WTC11 (cell line): ENCODE measurements at regions not wholly inside any gene's neighbourhood (a gene's known extent, or its start where the extent isn't known, plus 50 kb on each side); places are given as distances from the start of the nearest gene placed in this dataset.

Experiments used
- ATAC-seq: fragments of 200-7000 bp; cut with Tn5 transposase; 2 replicates; pipeline ENCODE4 v1.10.0; 2021; ENCODE audit warnings: mild to moderate bottlenecking, moderate library complexity
- CTCF ChIA-PET: fragments of 300-600 bp; sonication (Branson Sonifier 250); formaldehyde crosslinking; loops from one replicate; lab custom pipeline; 2021; ENCODE audit warnings: antibody characterized with exemption; lab: Charles Lee
- POLR2A ChIA-PET: fragments of 350-600 bp; sonication (Branson Sonifier 250); formaldehyde crosslinking; loops from one replicate; lab custom pipeline; 2021; ENCODE audit warnings: antibody characterized with exemption; lab: Charles Lee
- DNase-seq: peaks from one replicate; pipeline ENCODE4 v3.0.0; 2021; ENCODE audit warnings: low spot score
- H3K27ac Mint-ChIP-seq: 2 replicates; pipeline ENCODE4 v1.8.0; 2021; ENCODE audit warnings: mixed read lengths
- H3K27me3 Mint-ChIP-seq: 2 replicates; pipeline ENCODE4 v1.8.0; 2021; ENCODE audit warnings: low read depth, mild to moderate bottlenecking, moderate library complexity, mixed read lengths
- H3K36me3 Mint-ChIP-seq: 2 replicates; pipeline ENCODE4 v1.8.0; 2021; ENCODE audit warnings: mixed read lengths
- H3K4me1 Mint-ChIP-seq: 2 replicates; pipeline ENCODE4 v1.8.0; 2022; ENCODE audit warnings: mixed read lengths
- H3K4me3 Mint-ChIP-seq: 2 replicates; pipeline ENCODE4 v1.8.0; 2021; ENCODE audit warnings: mild to moderate bottlenecking, moderate library complexity, mixed read lengths
- H3K9me3 Mint-ChIP-seq: 2 replicates; pipeline ENCODE4 v1.8.0; 2021; ENCODE audit warnings: mixed read lengths
- ARID4B ChIP-seq: sonication (generic); formaldehyde crosslinking; IDR thresholded peaks from 2 replicates; pipeline ENCODE4 v1.8.0; 2023; ENCODE audit warnings: missing genetic modification reagents, mild to moderate bottlenecking, borderline replicate concordance
- CREB1 ChIP-seq: sonication (generic); formaldehyde crosslinking; IDR thresholded peaks from 2 replicates; pipeline ENCODE4 v1.8.0; 2023; ENCODE audit warnings: mild to moderate bottlenecking, missing genetic modification reagents
- ESRRA ChIP-seq: sonication (generic); formaldehyde crosslinking; IDR thresholded peaks from 2 replicates; pipeline ENCODE4 v1.8.1; 2022; ENCODE audit warnings: mild to moderate bottlenecking, missing genetic modification reagents, borderline replicate concordance
- FOXP4 ChIP-seq: sonication (generic); formaldehyde crosslinking; IDR thresholded peaks from 2 replicates; pipeline ENCODE4 v1.8.0; 2022; ENCODE audit warnings: mild to moderate bottlenecking, missing genetic modification reagents
- IRF2 ChIP-seq: sonication (generic); formaldehyde crosslinking; IDR thresholded peaks from 2 replicates; pipeline ENCODE4 v1.8.0; 2022; ENCODE audit warnings: low read depth, missing genetic modification reagents, borderline replicate concordance
- KAT7 ChIP-seq: sonication (generic); formaldehyde crosslinking; IDR thresholded peaks from 2 replicates; pipeline ENCODE4 v1.8.1; 2023; ENCODE audit warnings: missing genetic modification reagents, mild to moderate bottlenecking, borderline replicate concordance
- MYBL2 ChIP-seq: sonication (generic); formaldehyde crosslinking; IDR thresholded peaks from 2 replicates; pipeline ENCODE4 v1.8.1; 2023; ENCODE audit warnings: mild to moderate bottlenecking, moderate library complexity, missing genetic modification reagents
- OVOL2 ChIP-seq: fragments of 250-450 bp; sonication (Bioruptor Pico); IDR thresholded peaks from 2 replicates; pipeline ENCODE4 v1.9.0; 2021; ENCODE audit warnings: mild to moderate bottlenecking, borderline replicate concordance
- RELA ChIP-seq: sonication (generic); formaldehyde crosslinking; IDR thresholded peaks from 2 replicates; pipeline ENCODE4 v1.8.1; 2022; ENCODE audit warnings: missing genetic modification reagents, mild to moderate bottlenecking, borderline replicate concordance
- TCF7 ChIP-seq: sonication (generic); formaldehyde crosslinking; IDR thresholded peaks from 2 replicates; pipeline ENCODE4 v1.8.0; 2022; ENCODE audit warnings: mild to moderate bottlenecking, low read depth, missing genetic modification reagents, moderate library complexity
- TEAD1 ChIP-seq: sonication (generic); formaldehyde crosslinking; IDR thresholded peaks from 2 replicates; pipeline ENCODE4 v1.8.0; 2022; ENCODE audit warnings: mild to moderate bottlenecking, missing genetic modification reagents
- USF1 ChIP-seq: sonication (generic); formaldehyde crosslinking; IDR thresholded peaks from 2 replicates; pipeline ENCODE4 v1.8.0; 2022; ENCODE audit warnings: mild to moderate bottlenecking, missing genetic modification reagents
- ZNF121 ChIP-seq: sonication (generic); formaldehyde crosslinking; IDR thresholded peaks from 2 replicates; pipeline ENCODE4 v1.8.0; 2023; ENCODE audit warnings: missing genetic modification reagents
- ZNF219 ChIP-seq: sonication (generic); formaldehyde crosslinking; IDR thresholded peaks from 2 replicates; pipeline ENCODE4 v1.8.0; 2023; ENCODE audit warnings: missing genetic modification reagents, mild to moderate bottlenecking, borderline replicate concordance
- ZNF416 ChIP-seq: fragments of 250-450 bp; sonication (Bioruptor Pico); IDR thresholded peaks from 2 replicates; pipeline ENCODE4 v1.9.0; 2021; ENCODE audit warnings: mild to moderate bottlenecking, inconsistent platforms
- ZNF423 ChIP-seq: fragments of 250-450 bp; sonication (Bioruptor Pico); IDR thresholded peaks from 2 replicates; pipeline ENCODE4 v2.1.2; 2022; ENCODE audit warnings: mild to moderate bottlenecking, moderate library complexity
- TF ChIP-seq, protein P1 (sequence below): sonication (generic); formaldehyde crosslinking; IDR thresholded peaks from 2 replicates; pipeline ENCODE4 v1.8.1; 2023; ENCODE audit warnings: mild to moderate bottlenecking, missing genetic modification reagents
- TF ChIP-seq, protein P2 (sequence below): sonication (generic); formaldehyde crosslinking; conservative IDR thresholded peaks from 2 replicates; pipeline ENCODE4 v1.8.1; 2022; ENCODE audit warnings: mild to moderate bottlenecking, missing genetic modification reagents
- TF ChIP-seq, protein P3 (sequence below): sonication (generic); formaldehyde crosslinking; IDR thresholded peaks from 2 replicates; pipeline ENCODE4 v1.8.1; 2023; ENCODE audit warnings: mild to moderate bottlenecking, missing genetic modification reagents, moderate library complexity
- TF ChIP-seq, protein P4 (sequence below): sonication (generic); formaldehyde crosslinking; IDR thresholded peaks from 2 replicates; pipeline ENCODE4 v1.8.1; 2023; ENCODE audit warnings: mild to moderate bottlenecking, missing genetic modification reagents

GRCh38 chr18:25451077-25451658, 99.2 kb upstream of the ZNF521 start:
- no peak overlapping the region for H3K27ac Mint-ChIP-seq

GRCh38 chr18:25449046-25449445, 97.1 kb upstream of the ZNF521 start:
- H3K27me3 Mint-ChIP-seq, result no peaks in the 10 kb centered on the region; the same call in 1 of the 2 replicates
- no peak overlapping the region for H3K27ac Mint-ChIP-seq
- no peak overlapping the region for H3K4me3 Mint-ChIP-seq
- H3K4me1 Mint-ChIP-seq, result no peaks in the 10 kb centered on the region
- POLR2A ChIA-PET, result interaction anchor here (0.6 kb wide), 1 partner anchor 436 kb away, joined by 3 read pairs; no protein-coding TSS in a partner anchor
- ATAC-seq, result no peak
- peaks cover 12% of the 10 kb centered on the region for H3K36me3 Mint-ChIP-seq
- peaks cover 34% of the 10 kb centered on the region for H3K9me3 Mint-ChIP-seq
- no peak for DNase-seq
- CTCF ChIA-PET, result no interaction called here
- TF ChIP-seq CREB1 (no peak), TCF7 (CRISPR knock-in tag) (no peak), TEAD1 (CRISPR knock-in tag) (no peak), ZNF423 (CRISPR knock-in tag) (no peak), ARID4B (CRISPR knock-in tag) (no peak)

More at GRCh38 chr18:25451077-25451658, 99.2 kb upstream of the ZNF521 start:
- H3K27me3 Mint-ChIP-seq, result no peaks in the 10 kb centered on the region; the same call in 1 of the 2 replicates
- peaks cover 12% of the 10 kb centered on the region for H3K36me3 Mint-ChIP-seq
- TF ChIP-seq, protein P1, sequence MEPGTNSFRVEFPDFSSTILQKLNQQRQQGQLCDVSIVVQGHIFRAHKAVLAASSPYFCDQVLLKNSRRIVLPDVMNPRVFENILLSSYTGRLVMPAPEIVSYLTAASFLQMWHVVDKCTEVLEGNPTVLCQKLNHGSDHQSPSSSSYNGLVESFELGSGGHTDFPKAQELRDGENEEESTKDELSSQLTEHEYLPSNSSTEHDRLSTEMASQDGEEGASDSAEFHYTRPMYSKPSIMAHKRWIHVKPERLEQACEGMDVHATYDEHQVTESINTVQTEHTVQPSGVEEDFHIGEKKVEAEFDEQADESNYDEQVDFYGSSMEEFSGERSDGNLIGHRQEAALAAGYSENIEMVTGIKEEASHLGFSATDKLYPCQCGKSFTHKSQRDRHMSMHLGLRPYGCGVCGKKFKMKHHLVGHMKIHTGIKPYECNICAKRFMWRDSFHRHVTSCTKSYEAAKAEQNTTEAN (CRISPR knock-in tag), result no peak
- no peak for TF ChIP-seq ZNF416 (CRISPR knock-in tag)
- TF ChIP-seq, protein P2, sequence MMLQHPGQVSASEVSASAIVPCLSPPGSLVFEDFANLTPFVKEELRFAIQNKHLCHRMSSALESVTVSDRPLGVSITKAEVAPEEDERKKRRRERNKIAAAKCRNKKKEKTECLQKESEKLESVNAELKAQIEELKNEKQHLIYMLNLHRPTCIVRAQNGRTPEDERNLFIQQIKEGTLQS (CRISPR knock-in tag), result no peak
- no peak for TF ChIP-seq ZNF219 (CRISPR knock-in tag)
- TF ChIP-seq ZNF121 (CRISPR knock-in tag), result no peak
- TF ChIP-seq, protein P3, sequence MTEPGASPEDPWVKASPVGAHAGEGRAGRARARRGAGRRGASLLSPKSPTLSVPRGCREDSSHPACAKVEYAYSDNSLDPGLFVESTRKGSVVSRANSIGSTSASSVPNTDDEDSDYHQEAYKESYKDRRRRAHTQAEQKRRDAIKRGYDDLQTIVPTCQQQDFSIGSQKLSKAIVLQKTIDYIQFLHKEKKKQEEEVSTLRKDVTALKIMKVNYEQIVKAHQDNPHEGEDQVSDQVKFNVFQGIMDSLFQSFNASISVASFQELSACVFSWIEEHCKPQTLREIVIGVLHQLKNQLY (CRISPR knock-in tag), result no peak
- no peak for TF ChIP-seq MYBL2 (CRISPR knock-in tag)
- no peak for TF ChIP-seq KAT7 (CRISPR knock-in tag)
- no peak for TF ChIP-seq OVOL2 (CRISPR knock-in tag)
- no peak for TF ChIP-seq FOXP4
- TF ChIP-seq USF1 (CRISPR knock-in tag), result no peak
- no peak for TF ChIP-seq TEAD1 (CRISPR knock-in tag)
- no peak for TF ChIP-seq RELA (CRISPR knock-in tag)
- TF ChIP-seq IRF2 (CRISPR knock-in tag), result no peak
- TF ChIP-seq ZNF423 (CRISPR knock-in tag), result no peak
- TF ChIP-seq, protein P4, sequence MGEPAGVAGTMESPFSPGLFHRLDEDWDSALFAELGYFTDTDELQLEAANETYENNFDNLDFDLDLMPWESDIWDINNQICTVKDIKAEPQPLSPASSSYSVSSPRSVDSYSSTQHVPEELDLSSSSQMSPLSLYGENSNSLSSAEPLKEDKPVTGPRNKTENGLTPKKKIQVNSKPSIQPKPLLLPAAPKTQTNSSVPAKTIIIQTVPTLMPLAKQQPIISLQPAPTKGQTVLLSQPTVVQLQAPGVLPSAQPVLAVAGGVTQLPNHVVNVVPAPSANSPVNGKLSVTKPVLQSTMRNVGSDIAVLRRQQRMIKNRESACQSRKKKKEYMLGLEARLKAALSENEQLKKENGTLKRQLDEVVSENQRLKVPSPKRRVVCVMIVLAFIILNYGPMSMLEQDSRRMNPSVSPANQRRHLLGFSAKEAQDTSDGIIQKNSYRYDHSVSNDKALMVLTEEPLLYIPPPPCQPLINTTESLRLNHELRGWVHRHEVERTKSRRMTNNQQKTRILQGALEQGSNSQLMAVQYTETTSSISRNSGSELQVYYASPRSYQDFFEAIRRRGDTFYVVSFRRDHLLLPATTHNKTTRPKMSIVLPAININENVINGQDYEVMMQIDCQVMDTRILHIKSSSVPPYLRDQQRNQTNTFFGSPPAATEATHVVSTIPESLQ (CRISPR knock-in tag), result no peak
- TF ChIP-seq ESRRA (CRISPR knock-in tag), result no peak
- POLR2A ChIA-PET, result no interaction called here
- ATAC-seq (no peak), DNase-seq (no peak)
- H3K9me3 Mint-ChIP-seq, result peaks cover 34% of the 10 kb centered on the region
- H3K4me3 Mint-ChIP-seq, result no peak overlapping the region
- CTCF ChIA-PET, result no interaction called here
- H3K4me1 Mint-ChIP-seq, result peaks cover 2% of the 10 kb centered on the region
